H9 (cell line): ENCODE measurements at regions not wholly inside any gene's neighbourhood (a gene's known extent, or its start where the extent isn't known, plus 50 kb on each side); places are given as distances from the start of the nearest gene placed in this dataset.

Experiments used
- DNase-seq: peaks from one replicate; pipeline ENCODE4 v3.0.0-alpha.2; 2017
- H2AFZ ChIP-seq: one replicate; pipeline ENCODE4 v1.6.1; 2013; ENCODE audit warnings: mild to moderate bottlenecking, low read length, control low read depth, moderate library complexity
- H2AK5ac ChIP-seq: 2 replicates; pipeline ENCODE4 v1.6.1; 2013; ENCODE audit warnings: low read length, control low read depth, mixed read lengths; ENCODE audit not compliant: insufficient read length
- H2BK120ac ChIP-seq: one replicate; pipeline ENCODE4 v1.6.1; 2013; ENCODE audit warnings: low read depth, mild to moderate bottlenecking, low read length, control low read depth, inconsistent platforms; ENCODE audit not compliant: poor library complexity, severe bottlenecking
- H2BK12ac ChIP-seq: 2 replicates; pipeline ENCODE4 v1.6.1; 2013; ENCODE audit warnings: low read length, control low read depth, mixed read lengths, low read depth; ENCODE audit not compliant: insufficient read length
- H2BK15ac ChIP-seq: 2 replicates; pipeline ENCODE4 v1.6.1; 2013; ENCODE audit warnings: low read depth, low read length, control low read depth
- H2BK20ac ChIP-seq: one replicate; pipeline ENCODE4 v1.6.1; 2013; ENCODE audit warnings: low read depth, mild to moderate bottlenecking, low read length, control low read depth, inconsistent platforms; ENCODE audit not compliant: poor library complexity, severe bottlenecking
- H2BK5ac ChIP-seq: 2 replicates; pipeline ENCODE4 v1.6.1; 2013; ENCODE audit warnings: low read length, control low read depth, mixed read lengths; ENCODE audit not compliant: insufficient read length
- H3K14ac ChIP-seq: 2 replicates; pipeline ENCODE4 v1.6.1; 2013; ENCODE audit warnings: low read length, control low read depth; ENCODE audit not compliant: insufficient read depth
- H3K18ac ChIP-seq: 2 replicates; pipeline ENCODE4 v1.6.1; 2013; ENCODE audit warnings: low read depth, mild to moderate bottlenecking, mixed read lengths, low read length, control low read depth; ENCODE audit not compliant: insufficient read length
- H3K23ac ChIP-seq: 2 replicates; pipeline ENCODE4 v1.6.1; 2013; ENCODE audit warnings: low read length, control low read depth, mixed read lengths, low read depth; ENCODE audit not compliant: insufficient read length
- H3K23me2 ChIP-seq: 2 replicates; pipeline ENCODE4 v1.6.1; 2013; ENCODE audit warnings: low read depth, mild to moderate bottlenecking, mixed read lengths, low read length, control low read depth; ENCODE audit not compliant: insufficient read length, poor library complexity, severe bottlenecking
- H3K27ac ChIP-seq: 2 replicates; pipeline ENCODE4 v1.5.1; 2013; ENCODE audit warnings: low read length, control low read depth, mixed read lengths, low read depth; ENCODE audit not compliant: insufficient read length
- H3K27me3 ChIP-seq: 2 replicates; pipeline ENCODE4 v1.6.1; 2013; ENCODE audit warnings: low read length, control low read depth, inconsistent platforms; ENCODE audit not compliant: insufficient read depth
- H3K4ac ChIP-seq: 2 replicates; pipeline ENCODE4 v1.6.1; 2013; ENCODE audit warnings: low read depth, mild to moderate bottlenecking, control low read depth, inconsistent platforms, low read length, moderate library complexity
- H3K4me1 ChIP-seq: 2 replicates; pipeline ENCODE4 v1.6.1; 2013; ENCODE audit warnings: low read length, control low read depth, inconsistent platforms; ENCODE audit not compliant: insufficient read depth
- H3K4me2 ChIP-seq: 2 replicates; pipeline ENCODE4 v1.6.1; 2013; ENCODE audit warnings: low read length, control low read depth, mixed read lengths; ENCODE audit not compliant: insufficient read length, insufficient read depth
- H3K56ac ChIP-seq: 2 replicates; pipeline ENCODE4 v1.6.1; 2013; ENCODE audit warnings: low read depth, mild to moderate bottlenecking, mixed read lengths, low read length, control low read depth; ENCODE audit not compliant: insufficient read length
- H3K79me1 ChIP-seq: 2 replicates; pipeline ENCODE4 v1.6.1; 2013; ENCODE audit warnings: low read depth, mild to moderate bottlenecking, moderate library complexity, low read length, control low read depth, inconsistent platforms; ENCODE audit not compliant: insufficient read depth, poor library complexity, severe bottlenecking
- H3K79me2 ChIP-seq: 2 replicates; pipeline ENCODE4 v1.6.1; 2013; ENCODE audit warnings: low read length, control low read depth, inconsistent platforms; ENCODE audit not compliant: insufficient read depth
- H3K9ac ChIP-seq: 2 replicates; pipeline ENCODE4 v1.6.1; 2013; ENCODE audit warnings: low read length, control low read depth, mixed read lengths; ENCODE audit not compliant: insufficient read length; ENCODE audit errors: extremely low read depth
- H3K9me3 ChIP-seq: one replicate; pipeline ENCODE4 v1.6.1; 2013; ENCODE audit warnings: low read depth, low read length, inconsistent platforms; ENCODE audit not compliant: control insufficient read depth
- H3T11ph ChIP-seq: one replicate; pipeline ENCODE4 v1.6.1; 2013; ENCODE audit warnings: mild to moderate bottlenecking, low read length, control low read depth, inconsistent platforms
- H4K20me1 ChIP-seq: one replicate; pipeline ENCODE4 v1.6.1; 2013; ENCODE audit not compliant: control insufficient read depth, insufficient read length, insufficient read depth
- H4K5ac ChIP-seq: 2 replicates; pipeline ENCODE4 v1.6.1; 2013; ENCODE audit warnings: low read depth, mild to moderate bottlenecking, mixed read lengths, low read length, control low read depth; ENCODE audit not compliant: insufficient read length
- H4K8ac ChIP-seq: replicated peaks from 2 replicates; pipeline ENCODE4 v1.6.1; 2013; ENCODE audit warnings: low read length, control low read depth, mixed read lengths, low read depth; ENCODE audit not compliant: insufficient read length
- H4K91ac ChIP-seq: 2 replicates; pipeline ENCODE4 v1.6.1; 2013; ENCODE audit warnings: low read depth, mild to moderate bottlenecking, moderate library complexity, mixed read lengths, low read length, control low read depth; ENCODE audit not compliant: insufficient read length
- H3K27ac Mint-ChIP-seq, 3 experiments: 2 replicates in 2 of 3; 3 replicates in 1 of 3; pipeline ENCODE4 v1.8.0; 2020 to 2021; ENCODE audit warnings: mixed read lengths in 3 of 3, mild to moderate bottlenecking in 1 of 3, moderate library complexity in 1 of 3
- H3K27me3 Mint-ChIP-seq: 2 replicates; pipeline ENCODE4 v1.8.0; 2021; ENCODE audit warnings: low read depth, mild to moderate bottlenecking, moderate library complexity, mixed read lengths
- H3K36me3 Mint-ChIP-seq, 3 experiments: 2 replicates in 2 of 3; 3 replicates in 1 of 3; pipeline ENCODE4 v1.8.0; 2020 to 2021; ENCODE audit warnings: low read depth in 3 of 3, mixed read lengths in 3 of 3; ENCODE audit not compliant: insufficient read depth in 1 of 3
- H3K4me1 Mint-ChIP-seq, 2 experiments: 2 replicates each; pipeline ENCODE4 v1.8.0; 2020; ENCODE audit warnings: mixed read lengths in 2 of 2
- H3K4me3 Mint-ChIP-seq, 2 experiments: 2 replicates in 1 of 2; 3 replicates in 1 of 2; pipeline ENCODE4 v1.8.0; 2020 to 2021; ENCODE audit warnings: mild to moderate bottlenecking in 2 of 2, mixed read lengths in 2 of 2, moderate library complexity in 1 of 2
- H3K9me3 Mint-ChIP-seq, 2 experiments: 2 replicates in 1 of 2; 3 replicates in 1 of 2; pipeline ENCODE4 v1.8.0; 2020; ENCODE audit warnings: mild to moderate bottlenecking in 2 of 2, mixed read lengths in 2 of 2, moderate library complexity in 1 of 2
- CTCF ChIP-seq: fragments of 200-600 bp; sonication (generic); conservative IDR thresholded peaks from 3 replicates; pipeline ENCODE4 v1.8.0; 2021; ENCODE audit warnings: antibody characterized with exemption, mild to moderate bottlenecking
- WGBS: extraction: QIAGEN DNeasy Blood & Tissue Kit; methylation state at CpG from one replicate; pipeline ENCODE4 v1.1.7; 2013; ENCODE audit warnings: missing lambda C conversion rate, low lambda C conversion rate, mixed read lengths; ENCODE audit not compliant: insufficient read length; ENCODE audit errors: extremely low coverage; 5-methylcytosine and 5-hydroxymethylcytosine counted together

GRCh38 chr18:26783170-26783569 lies 82.3 kb downstream of the AQP4 start:
- no peak overlapping the region for H2BK120ac ChIP-seq
- DNase-seq = no peak
- H3K79me2 ChIP-seq = no peaks in the 10 kb centered on the region
- no peak overlapping the region for H3K23ac ChIP-seq
- no peaks in the 10 kb centered on the region for H3K9me3 ChIP-seq
- H4K5ac ChIP-seq = no peak overlapping the region
- H3K56ac ChIP-seq = no peak overlapping the region
- H3K23me2 ChIP-seq = no peaks in the 10 kb centered on the region
- no peaks in the 10 kb centered on the region for H3K4me1 ChIP-seq
- TF ChIP-seq CTCF = no peak
- H2BK15ac ChIP-seq = no peak overlapping the region
- Mint-ChIP-seq H3K4me1 (peaks cover 21 to 33% of the 10 kb centered on the region in 2 experiments), H3K9me3 (no peaks in the 10 kb centered on the region), H3K36me3 (no peaks in the 10 kb centered on the region), H3K27me3 (peaks cover 2% of the 10 kb centered on the region; the same call in 1 of the 2 replicates), H3K4me3 (no peak overlapping the region), H3K27ac (no peak overlapping the region; a peak in 1 of 7 replicates)
- H3K79me1 ChIP-seq = no peaks in the 10 kb centered on the region
- no peak overlapping the region for H3K18ac ChIP-seq
- H4K20me1 ChIP-seq = no peaks in the 10 kb centered on the region
- no peak overlapping the region for H2BK12ac ChIP-seq
- H3K27ac ChIP-seq = no peak overlapping the region
- H3K9ac ChIP-seq = no peak overlapping the region
- no peak overlapping the region for H2AK5ac ChIP-seq
- H3K27me3 ChIP-seq = no peaks in the 10 kb centered on the region
- H4K91ac ChIP-seq = no peak overlapping the region
- no peak overlapping the region for H3K14ac ChIP-seq
- no peak overlapping the region for H2AFZ ChIP-seq
- H4K8ac ChIP-seq = no peak overlapping the region
- no peak overlapping the region for H2BK5ac ChIP-seq
- no peak overlapping the region for H3T11ph ChIP-seq
- no peak overlapping the region for H3K4ac ChIP-seq
- H3K4me2 ChIP-seq = no peak overlapping the region
- no CpG with 5 or more reads among the region's 6 CpGs for WGBS
- H2BK20ac ChIP-seq = no peak overlapping the region
